HL-60 (cell line): ENCODE measurements at regions not wholly inside any gene's neighbourhood (a gene's known extent, or its start where the extent isn't known, plus 50 kb on each side); places are given as distances from the start of the nearest gene placed in this dataset.

ENCODE experiments used
- DNase-seq, 2 experiments: peaks; one replicate each; pipeline ENCODE4 v3.0.0-alpha.2; 2010 to 2020; ENCODE audit warnings: low read depth in 1 of 2, low spot score in 1 of 2
- H3K27ac ChIP-seq: fragments of 250-450 bp; sonication (Bioruptor Pico); replicated peaks from 2 replicates; pipeline ENCODE4 v1.5.1; 2020; ENCODE audit warnings: mild to moderate bottlenecking, moderate library complexity
- H3K27me3 ChIP-seq: fragments of 250-450 bp; sonication (Bioruptor Pico); 2 replicates; pipeline ENCODE4 v1.5.1; 2021; ENCODE audit warnings: mild to moderate bottlenecking, moderate library complexity; ENCODE audit not compliant: insufficient read depth, poor library complexity, severe bottlenecking
- H3K4me3 ChIP-seq: replicated peaks from 2 replicates; pipeline ENCODE4 v1.5.1; 2011; ENCODE audit warnings: mild to moderate bottlenecking, control low read depth, low read length; ENCODE audit not compliant: insufficient read depth
- GABPA ChIP-seq: IDR thresholded peaks from 2 replicates; pipeline ENCODE4 v1.6.1; 2012; ENCODE audit warnings: low read depth
- POLR2AphosphoS5 ChIP-seq: IDR thresholded peaks from 2 replicates; pipeline ENCODE4 v1.6.1; 2012; ENCODE audit warnings: low read depth
- SPI1 ChIP-seq: IDR thresholded peaks from 2 replicates; pipeline ENCODE4 v1.6.1; 2012; ENCODE audit warnings: low read depth, mild to moderate bottlenecking, borderline replicate concordance
- TF ChIP-seq, protein P1 (sequence below): IDR thresholded peaks from one replicate; pipeline ENCODE4 v1.5.1; 2011; ENCODE audit warnings: low read length, control low read depth, inconsistent platforms; ENCODE audit not compliant: insufficient read depth
- TF ChIP-seq, protein P2 (sequence below): IDR thresholded peaks from 2 replicates; pipeline ENCODE4 v1.6.1; 2012; ENCODE audit warnings: low read depth; ENCODE audit not compliant: insufficient replicate concordance

DNA sequence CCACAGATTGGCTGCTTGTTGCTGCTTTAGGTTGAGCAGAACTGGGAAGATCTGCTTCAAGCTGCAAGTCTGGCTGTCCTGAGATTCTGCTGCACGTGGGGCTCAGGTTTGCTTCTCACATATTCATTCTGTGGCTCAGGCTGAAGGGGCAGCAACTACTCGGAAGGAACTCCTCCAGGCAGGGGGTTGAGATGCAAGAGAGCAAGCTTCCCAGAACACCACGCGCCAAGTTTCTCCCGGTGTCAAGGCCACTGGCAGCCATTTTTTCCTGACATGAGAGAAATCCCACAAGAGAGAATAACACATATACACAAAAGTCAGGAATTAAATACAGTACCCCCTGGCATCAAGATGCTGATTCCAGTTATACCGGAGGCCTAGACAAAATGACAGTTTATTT lies 887.6 kb upstream of the SLC10A2 start:
- DNase-seq = no peak
- Histone ChIP-seq H3K4me3 (no peak overlapping the region), H3K27me3 (no peaks in the 10 kb centered on the region), H3K27ac (no peak overlapping the region)
- TF ChIP-seq SPI1 (no peak), GABPA (no peak), POLR2AphosphoS5 (no peak)

DNA sequence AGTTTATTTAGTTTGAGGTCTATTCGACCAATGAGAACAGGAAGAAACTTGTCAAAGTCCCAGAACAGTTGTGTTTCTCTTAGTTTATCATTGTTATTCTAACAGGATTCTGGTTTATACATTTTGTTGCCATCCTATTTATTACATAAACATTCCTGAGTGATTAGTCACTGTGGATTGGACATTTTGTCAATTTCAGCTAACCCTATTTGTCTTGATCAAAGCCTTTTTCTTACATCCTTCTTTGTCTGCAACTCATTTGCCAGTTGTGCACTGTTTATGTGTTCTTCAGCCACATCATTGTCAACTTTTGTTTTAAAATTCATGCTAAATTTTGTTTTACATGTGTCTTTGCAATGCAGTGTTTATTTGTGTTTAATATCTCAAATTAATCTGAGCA lies 886.0 kb upstream of the SLC10A2 start:
- Histone ChIP-seq H3K27me3 (no peaks in the 10 kb centered on the region), H3K4me3 (no peak overlapping the region), H3K27ac (no peak overlapping the region)
- DNase-seq = no peak
- TF ChIP-seq, protein P1, sequence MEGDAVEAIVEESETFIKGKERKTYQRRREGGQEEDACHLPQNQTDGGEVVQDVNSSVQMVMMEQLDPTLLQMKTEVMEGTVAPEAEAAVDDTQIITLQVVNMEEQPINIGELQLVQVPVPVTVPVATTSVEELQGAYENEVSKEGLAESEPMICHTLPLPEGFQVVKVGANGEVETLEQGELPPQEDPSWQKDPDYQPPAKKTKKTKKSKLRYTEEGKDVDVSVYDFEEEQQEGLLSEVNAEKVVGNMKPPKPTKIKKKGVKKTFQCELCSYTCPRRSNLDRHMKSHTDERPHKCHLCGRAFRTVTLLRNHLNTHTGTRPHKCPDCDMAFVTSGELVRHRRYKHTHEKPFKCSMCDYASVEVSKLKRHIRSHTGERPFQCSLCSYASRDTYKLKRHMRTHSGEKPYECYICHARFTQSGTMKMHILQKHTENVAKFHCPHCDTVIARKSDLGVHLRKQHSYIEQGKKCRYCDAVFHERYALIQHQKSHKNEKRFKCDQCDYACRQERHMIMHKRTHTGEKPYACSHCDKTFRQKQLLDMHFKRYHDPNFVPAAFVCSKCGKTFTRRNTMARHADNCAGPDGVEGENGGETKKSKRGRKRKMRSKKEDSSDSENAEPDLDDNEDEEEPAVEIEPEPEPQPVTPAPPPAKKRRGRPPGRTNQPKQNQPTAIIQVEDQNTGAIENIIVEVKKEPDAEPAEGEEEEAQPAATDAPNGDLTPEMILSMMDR = no peak
- TF ChIP-seq GABPA (no peak), SPI1 (no peak), POLR2AphosphoS5 (no peak)
- TF ChIP-seq, protein P2, sequence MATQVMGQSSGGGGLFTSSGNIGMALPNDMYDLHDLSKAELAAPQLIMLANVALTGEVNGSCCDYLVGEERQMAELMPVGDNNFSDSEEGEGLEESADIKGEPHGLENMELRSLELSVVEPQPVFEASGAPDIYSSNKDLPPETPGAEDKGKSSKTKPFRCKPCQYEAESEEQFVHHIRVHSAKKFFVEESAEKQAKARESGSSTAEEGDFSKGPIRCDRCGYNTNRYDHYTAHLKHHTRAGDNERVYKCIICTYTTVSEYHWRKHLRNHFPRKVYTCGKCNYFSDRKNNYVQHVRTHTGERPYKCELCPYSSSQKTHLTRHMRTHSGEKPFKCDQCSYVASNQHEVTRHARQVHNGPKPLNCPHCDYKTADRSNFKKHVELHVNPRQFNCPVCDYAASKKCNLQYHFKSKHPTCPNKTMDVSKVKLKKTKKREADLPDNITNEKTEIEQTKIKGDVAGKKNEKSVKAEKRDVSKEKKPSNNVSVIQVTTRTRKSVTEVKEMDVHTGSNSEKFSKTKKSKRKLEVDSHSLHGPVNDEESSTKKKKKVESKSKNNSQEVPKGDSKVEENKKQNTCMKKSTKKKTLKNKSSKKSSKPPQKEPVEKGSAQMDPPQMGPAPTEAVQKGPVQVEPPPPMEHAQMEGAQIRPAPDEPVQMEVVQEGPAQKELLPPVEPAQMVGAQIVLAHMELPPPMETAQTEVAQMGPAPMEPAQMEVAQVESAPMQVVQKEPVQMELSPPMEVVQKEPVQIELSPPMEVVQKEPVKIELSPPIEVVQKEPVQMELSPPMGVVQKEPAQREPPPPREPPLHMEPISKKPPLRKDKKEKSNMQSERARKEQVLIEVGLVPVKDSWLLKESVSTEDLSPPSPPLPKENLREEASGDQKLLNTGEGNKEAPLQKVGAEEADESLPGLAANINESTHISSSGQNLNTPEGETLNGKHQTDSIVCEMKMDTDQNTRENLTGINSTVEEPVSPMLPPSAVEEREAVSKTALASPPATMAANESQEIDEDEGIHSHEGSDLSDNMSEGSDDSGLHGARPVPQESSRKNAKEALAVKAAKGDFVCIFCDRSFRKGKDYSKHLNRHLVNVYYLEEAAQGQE = no peak

DNA sequence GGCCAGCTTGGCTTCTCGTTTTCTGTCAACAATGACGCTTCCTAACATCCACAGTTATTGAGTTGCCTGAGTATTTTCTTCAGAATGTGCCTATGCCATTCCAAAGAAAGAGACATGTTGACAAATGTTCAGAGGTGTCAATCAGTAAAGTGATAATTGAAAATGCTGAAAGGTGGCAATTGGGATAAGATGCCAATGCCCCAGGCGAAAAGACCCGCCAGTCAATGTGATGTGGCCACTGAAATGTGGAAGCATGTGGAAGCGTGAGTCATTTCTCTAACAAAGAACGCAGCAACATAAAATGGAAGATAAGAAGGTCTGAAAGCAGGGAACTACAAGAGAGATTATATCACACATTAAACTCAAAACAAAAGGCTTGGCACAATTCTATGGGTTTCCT lies 882.2 kb upstream of the SLC10A2 start:
- H3K27me3 ChIP-seq = no peaks in the 10 kb centered on the region
- H3K4me3 ChIP-seq = no peak overlapping the region
- DNase-seq = no peak
- no peak for TF ChIP-seq SPI1
- TF ChIP-seq, protein P1 = no peak
- TF ChIP-seq, protein P2 = no peak
- no peak for TF ChIP-seq POLR2AphosphoS5
- TF ChIP-seq GABPA = no peak
- no peak overlapping the region for H3K27ac ChIP-seq

DNA sequence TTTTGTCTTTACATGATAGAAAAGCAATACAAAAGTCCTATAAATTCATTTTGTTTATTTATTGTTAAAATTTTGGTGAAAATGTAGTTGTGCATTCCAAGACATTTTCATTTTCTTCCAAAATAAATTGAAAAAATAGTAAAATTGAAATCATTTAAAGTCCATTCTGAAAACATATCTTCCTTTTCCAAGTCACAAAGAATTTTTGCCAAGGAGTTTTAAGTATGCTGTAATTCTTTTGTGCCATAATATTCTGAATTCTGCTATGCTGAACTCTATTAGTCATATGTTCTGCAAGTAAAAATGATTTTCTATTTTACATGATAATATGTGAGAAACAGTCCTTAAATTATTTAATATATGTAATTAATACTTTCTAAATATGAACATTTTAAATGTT lies 879.6 kb upstream of the SLC10A2 start:
- TF ChIP-seq SPI1 (no peak), GABPA (no peak), POLR2AphosphoS5 (no peak)
- TF ChIP-seq, protein P1 = no peak
- TF ChIP-seq, protein P2 = no peak
- Histone ChIP-seq H3K4me3 (no peak overlapping the region), H3K27ac (no peak overlapping the region), H3K27me3 (no peaks in the 10 kb centered on the region)
- DNase-seq = no peak
